ENCODE measurements at regions not wholly inside any gene's neighbourhood (a gene's known extent, or its start where the extent isn't known, plus 50 kb on each side); places are given as distances from the start of the nearest gene placed in this dataset.

DNA sequence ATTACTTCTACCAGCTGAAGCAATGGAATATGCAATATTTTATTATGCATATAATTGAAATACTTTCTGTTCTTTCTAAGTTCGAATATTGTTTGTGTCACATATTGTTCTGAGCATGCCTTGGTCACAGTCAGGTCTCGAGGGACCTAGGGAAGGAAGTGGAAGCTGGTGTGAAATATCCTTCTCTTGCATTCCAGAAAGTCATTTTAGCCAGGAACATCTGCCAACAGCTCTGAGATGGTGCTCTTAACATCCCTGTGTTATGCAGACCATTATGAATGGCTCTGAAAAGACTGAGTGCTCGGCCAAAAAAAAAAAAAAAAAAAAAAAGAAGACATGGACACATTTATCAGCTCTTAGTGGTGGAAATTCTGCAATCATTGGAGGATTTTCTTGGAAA, 132.7 kb upstream of the JAG1 start (continued):
- TF ChIP-seq ZSCAN12 (CRISPR knock-in tag; IDR thresholded peaks at IDR 0.05) = no peak
- no peak for TF ChIP-seq ZMYM2 (CRISPR knock-in tag; IDR thresholded peaks at IDR 0.05)
- TF ChIP-seq SPEN (CRISPR knock-in tag; IDR thresholded peaks at IDR 0.05; ENCODE audit: low read depth) = no peak
- no peak for TF ChIP-seq ZEB1 (IDR thresholded peaks at IDR 0.05; ENCODE audit: insufficient replicate concordance, low read depth)

DNA sequence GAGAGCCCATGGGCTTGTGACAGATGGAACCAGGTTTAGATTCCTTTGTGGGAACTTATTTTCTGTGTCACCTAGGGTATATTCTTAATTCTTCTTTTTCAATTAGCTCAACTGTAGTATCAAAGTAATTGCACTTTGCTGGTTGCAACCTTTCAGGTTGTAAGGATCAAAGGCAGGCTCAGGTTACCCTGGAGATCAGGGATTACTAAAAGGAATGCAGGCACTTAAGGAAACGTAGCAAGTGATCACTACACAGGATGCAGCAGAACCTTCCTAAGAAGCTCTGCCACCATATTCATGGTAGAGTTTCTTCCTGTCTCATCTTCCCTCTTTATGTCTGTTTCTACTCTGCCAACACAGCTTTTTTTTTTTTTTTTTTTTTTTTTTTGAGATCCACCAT, 133.2 kb upstream of the JAG1 start:
- POLR2A ChIA-PET = no interaction called here
- peaks cover 2 to 25% of the 10 kb centered on the region in 2 experiments; a peak in 3 of 5 replicates for H3K27me3 ChIP-seq (ENCODE audit: control insufficient read depth in 1 of 2, insufficient read depth in 2 of 2, low read length in 2 of 2)
- in situ Hi-C loops (cut with HindIII; ENCODE audit: extremely low pct_ligation_motif_present, low pct_unique_long_range_greater_than_20kb) (no loop called here), intact Hi-C loops (cut with micrococcal nuclease; ENCODE audit: unreplicated experiment) (no loop called here)
- no peaks in the 10 kb centered on the region for H3K9me3 ChIP-seq (ENCODE audit: low read length)
- no peaks in the 10 kb centered on the region for H3K4me1 ChIP-seq (ENCODE audit: insufficient read depth, low read length)
- no peak overlapping the region for H3K9ac ChIP-seq (ENCODE audit: insufficient read depth, low read depth, low read length)
- no peak for ATAC-seq
- no peaks in the 10 kb centered on the region for H3K79me2 ChIP-seq (ENCODE audit: insufficient read depth, low read length)
- no peak overlapping the region for H3K4me2 ChIP-seq (ENCODE audit: low read depth, low read length)
- TF ChIP-seq, protein P1, sequence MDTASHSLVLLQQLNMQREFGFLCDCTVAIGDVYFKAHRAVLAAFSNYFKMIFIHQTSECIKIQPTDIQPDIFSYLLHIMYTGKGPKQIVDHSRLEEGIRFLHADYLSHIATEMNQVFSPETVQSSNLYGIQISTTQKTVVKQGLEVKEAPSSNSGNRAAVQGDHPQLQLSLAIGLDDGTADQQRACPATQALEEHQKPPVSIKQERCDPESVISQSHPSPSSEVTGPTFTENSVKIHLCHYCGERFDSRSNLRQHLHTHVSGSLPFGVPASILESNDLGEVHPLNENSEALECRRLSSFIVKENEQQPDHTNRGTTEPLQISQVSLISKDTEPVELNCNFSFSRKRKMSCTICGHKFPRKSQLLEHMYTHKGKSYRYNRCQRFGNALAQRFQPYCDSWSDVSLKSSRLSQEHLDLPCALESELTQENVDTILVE (CRISPR knock-in tag; IDR thresholded peaks at IDR 0.05) = no peak
- TF ChIP-seq ZIK1 (CRISPR knock-in tag; IDR thresholded peaks at IDR 0.05; ENCODE audit: borderline replicate concordance, low read depth) (no peak), PHF8 (CRISPR knock-in tag; IDR thresholded peaks at IDR 0.05) (no peak), NR1H2 (CRISPR knock-in tag; IDR thresholded peaks at IDR 0.05; ENCODE audit: borderline replicate concordance, low read depth) (no peak), ZMAT3 (CRISPR knock-in tag; conservative IDR thresholded peaks at IDR 0.05) (no peak)
- no peak overlapping the region for H3K4me3 ChIP-seq (replicated peaks in 1 of 3; ENCODE audit: insufficient read depth in 1 of 3, low read depth in 2 of 3, low read length in 3 of 3)
- no peaks in the 10 kb centered on the region for H3K36me3 ChIP-seq (replicated peaks in 1 of 2; ENCODE audit: control insufficient read depth in 1 of 2, insufficient read depth in 2 of 2, low read length in 2 of 2)
- no peak overlapping the region for H2AFZ ChIP-seq (ENCODE audit: low read length)
- CTCF ChIA-PET (ENCODE audit: low intra/inter-chr PET ratio, low total read pairs) = no interaction called here
- H3K27ac ChIP-seq (ENCODE audit: extremely low read length, insufficient read depth, low read length) = no peak overlapping the region
- WGBS (ENCODE audit: low lambda C conversion rate) = 0% methylated on average over 1 of the region's 1 CpG
- no peak for DNase-seq (ENCODE audit: low spot score)
- no peaks in the 10 kb centered on the region for H4K20me1 ChIP-seq (ENCODE audit: insufficient read depth, low read length)
- no peak for FAIRE-seq
- no TSS peak for BruUV-seq (replicated peaks)
